IPS DF 6.9 (cell line): ENCODE measurements at regions not wholly inside any gene's neighbourhood (a gene's known extent, or its start where the extent isn't known, plus 50 kb on each side); places are given as distances from the start of the nearest gene placed in this dataset.

Source experiments
- DNase-seq: peaks from one replicate; pipeline ENCODE4 v3.0.0-alpha.2; 2013; ENCODE audit warnings: low read depth, low spot score
- H3K27ac ChIP-seq: one replicate; pipeline ENCODE4 v1.5.1; 2013; ENCODE audit warnings: low read length, control low read depth
- H3K27me3 ChIP-seq: 2 replicates; pipeline ENCODE4 v1.6.1; 2013; ENCODE audit warnings: mild to moderate bottlenecking, low read length; ENCODE audit not compliant: control insufficient read depth, insufficient read depth
- H3K36me3 ChIP-seq: 2 replicates; pipeline ENCODE4 v1.6.1; 2013; ENCODE audit warnings: low read length; ENCODE audit not compliant: control insufficient read depth, insufficient read depth
- H3K4me1 ChIP-seq: 2 replicates; pipeline ENCODE4 v1.6.1; 2013; ENCODE audit warnings: low read length; ENCODE audit not compliant: control insufficient read depth, insufficient read depth
- H3K4me3 ChIP-seq: 2 replicates; pipeline ENCODE4 v1.5.1; 2013; ENCODE audit warnings: mild to moderate bottlenecking, low read length
- H3K9me3 ChIP-seq: 2 replicates; pipeline ENCODE4 v1.6.1; 2013; ENCODE audit warnings: low read length, inconsistent platforms; ENCODE audit not compliant: control insufficient read depth, insufficient read depth
- WGBS: extraction: QIAGEN DNeasy Blood & Tissue Kit; methylation state at CpG from one replicate; pipeline ENCODE4 v1.1.7; 2013; ENCODE audit warnings: mixed read lengths, missing lambda C conversion rate; ENCODE audit not compliant: insufficient read length, insufficient coverage; 5-methylcytosine and 5-hydroxymethylcytosine counted together

DNA sequence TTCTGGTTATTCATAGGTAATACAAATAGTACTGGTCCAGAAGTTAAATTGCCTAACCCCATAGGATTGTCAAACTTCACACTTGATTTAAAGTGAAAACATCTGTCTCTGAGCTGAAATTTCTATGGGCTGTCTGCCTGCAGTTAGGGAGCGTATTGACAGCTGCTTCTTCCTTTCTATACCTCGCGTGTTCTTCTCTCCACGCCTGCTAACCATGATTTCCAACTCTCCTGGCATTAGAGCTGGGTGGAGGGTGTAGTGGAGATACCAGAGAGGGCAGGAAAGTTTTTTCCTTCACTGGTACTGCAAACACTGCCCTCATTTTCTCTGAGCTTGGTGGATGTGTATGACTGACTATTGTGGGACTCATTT, 429.0 kb upstream of the FBXO33 start:
- H3K36me3 ChIP-seq, result no peaks in the 10 kb centered on the region
- no peaks in the 10 kb centered on the region for H3K4me1 ChIP-seq
- H3K27me3 ChIP-seq, result no peaks in the 10 kb centered on the region
- H3K4me3 ChIP-seq, result no peak overlapping the region
- no peak for DNase-seq
- no peaks in the 10 kb centered on the region for H3K9me3 ChIP-seq
- no CpG with 5 or more reads among the region's 4 CpGs for WGBS
- H3K27ac ChIP-seq, result no peak overlapping the region

GRCh38 chr14:39860596-39861228, 428.5 kb upstream of the FBXO33 start:
- no peaks in the 10 kb centered on the region for H3K9me3 ChIP-seq
- DNase-seq, result no peak
- no peaks in the 10 kb centered on the region for H3K27me3 ChIP-seq
- H3K36me3 ChIP-seq, result no peaks in the 10 kb centered on the region
- H3K27ac ChIP-seq, result no peak overlapping the region
- no peaks in the 10 kb centered on the region for H3K4me1 ChIP-seq
- H3K4me3 ChIP-seq, result no peak overlapping the region
- no CpG with 5 or more reads among the region's 8 CpGs for WGBS

DNA sequence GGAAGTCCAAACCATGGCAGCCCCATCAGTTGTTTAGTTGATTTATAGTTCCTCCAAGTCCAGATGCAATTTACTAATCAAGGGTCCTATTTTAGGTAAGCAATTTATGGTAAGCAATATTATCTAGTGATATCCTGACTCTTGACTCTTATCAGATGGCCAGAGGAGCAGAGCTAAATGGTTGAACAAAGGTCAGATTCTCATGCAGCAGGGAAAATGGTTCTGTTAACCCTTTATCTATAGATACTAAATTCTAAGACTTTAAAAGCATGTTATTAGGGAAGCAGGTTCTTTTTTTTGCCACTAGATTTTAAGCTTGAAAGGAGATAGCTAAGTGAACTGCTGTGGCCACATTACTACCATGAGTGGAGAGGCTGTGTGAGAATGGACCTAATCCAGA, 427.1 kb upstream of the FBXO33 start:
- Histone ChIP-seq H3K9me3 (no peaks in the 10 kb centered on the region), H3K36me3 (no peaks in the 10 kb centered on the region), H3K4me3 (no peak overlapping the region), H3K4me1 (no peaks in the 10 kb centered on the region), H3K27ac (no peak overlapping the region), H3K27me3 (no peaks in the 10 kb centered on the region)
- no peak for DNase-seq

- Histone ChIP-seq H3K27ac (no peak overlapping the region), H3K4me1 (no peaks in the 10 kb centered on the region), H3K9me3 (no peaks in the 10 kb centered on the region), H3K27me3 (no peaks in the 10 kb centered on the region), H3K36me3 (no peaks in the 10 kb centered on the region), H3K4me3 (no peak overlapping the region)
- no CpG with 5 or more reads among the region's 7 CpGs for WGBS
- DNase-seq, result no peak
Observed at GRCh38 chr14:39857376-39858055, 425.3 kb upstream of the FBXO33 start.

DNA sequence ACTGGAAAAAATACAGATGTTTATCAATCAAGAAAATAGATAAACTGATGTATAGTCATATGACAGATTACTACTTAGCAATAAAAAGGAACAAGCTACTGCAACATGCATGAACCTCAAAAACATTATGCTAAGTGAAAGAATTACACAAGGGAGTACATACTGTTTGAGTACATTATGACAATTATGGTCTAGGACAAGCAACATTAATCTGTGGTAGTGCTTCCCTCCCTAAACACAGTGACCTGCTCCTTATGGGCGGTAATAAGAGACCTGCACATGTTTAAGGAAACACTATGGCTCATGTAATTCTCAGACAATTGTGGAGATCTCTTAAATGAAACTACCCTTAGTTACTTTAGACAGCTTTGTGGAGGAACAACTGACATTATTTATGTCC, 421.2 kb upstream of the FBXO33 start:
- Histone ChIP-seq H3K27ac (no peak overlapping the region), H3K4me3 (no peak overlapping the region), H3K4me1 (no peaks in the 10 kb centered on the region), H3K36me3 (no peaks in the 10 kb centered on the region), H3K9me3 (no peaks in the 10 kb centered on the region), H3K27me3 (no peaks in the 10 kb centered on the region)
- DNase-seq, result no peak
- WGBS, result no CpG with 5 or more reads among the region's 1 CpG

DNA sequence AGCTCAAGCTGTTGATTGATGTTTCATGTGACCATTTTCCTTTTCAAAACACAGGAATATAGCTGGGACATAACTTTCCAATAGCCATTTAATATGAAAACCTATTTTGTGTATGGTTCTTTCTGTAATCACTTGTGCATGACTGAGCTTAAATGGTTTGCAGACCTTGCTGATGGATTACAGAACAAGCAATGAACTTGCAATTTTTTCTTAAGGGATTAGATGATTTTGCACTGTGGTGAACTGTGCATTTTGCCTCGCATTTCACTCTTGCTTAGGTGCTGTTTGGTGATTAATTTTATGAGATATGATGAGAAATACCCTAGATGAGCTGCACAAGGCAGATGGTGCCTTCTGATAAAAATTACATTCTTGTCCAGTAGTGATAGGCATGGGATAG, 419.0 kb upstream of the FBXO33 start:
- WGBS, result no CpG with 5 or more reads among the region's 1 CpG
- Histone ChIP-seq H3K4me3 (no peak overlapping the region), H3K27me3 (no peaks in the 10 kb centered on the region), H3K9me3 (no peaks in the 10 kb centered on the region), H3K36me3 (no peaks in the 10 kb centered on the region), H3K4me1 (no peaks in the 10 kb centered on the region), H3K27ac (no peak overlapping the region)
- DNase-seq, result no peak

- WGBS, result no CpG with 5 or more reads among the region's 5 CpGs
- DNase-seq, result no peak
- H3K9me3 ChIP-seq, result no peaks in the 10 kb centered on the region
Observed at GRCh38 chr14:39847852-39848251, 415.6 kb upstream of the FBXO33 start.

DNA sequence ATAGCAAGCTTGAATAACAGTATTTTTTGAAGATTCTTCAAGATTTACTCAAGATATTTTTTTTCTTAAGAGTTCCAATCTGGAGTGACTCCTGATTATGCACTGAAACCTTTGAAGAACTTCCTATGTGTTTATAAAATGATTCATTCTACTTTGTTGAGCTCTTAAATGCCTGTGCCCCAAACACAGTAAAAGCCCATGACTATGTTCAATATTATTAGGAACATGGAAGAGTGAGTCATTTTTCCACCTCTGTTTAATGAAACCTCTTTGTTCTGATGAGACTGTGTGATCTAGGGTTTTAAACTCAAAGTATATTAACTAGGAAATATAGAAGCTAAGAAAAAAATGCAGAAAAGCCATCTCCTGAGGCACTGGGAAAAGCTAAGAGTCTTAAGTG, 415.0 kb upstream of the FBXO33 start:
- no peak overlapping the region for H3K4me3 ChIP-seq
- no peaks in the 10 kb centered on the region for H3K4me1 ChIP-seq
- no peaks in the 10 kb centered on the region for H3K36me3 ChIP-seq
- 0 out of 2 replicates have a peak, but pooled peaks cover 1% of the 10 kb centered on the region for H3K27me3 ChIP-seq
- DNase-seq, result no peak
- H3K9me3 ChIP-seq, result no peaks in the 10 kb centered on the region
- no peak overlapping the region for H3K27ac ChIP-seq

More at GRCh38 chr14:39847852-39848251, 415.6 kb upstream of the FBXO33 start:
- H3K27me3 ChIP-seq, result 0 out of 2 replicates have a peak, but pooled peaks cover 1% of the 10 kb centered on the region
- H3K36me3 ChIP-seq, result no peaks in the 10 kb centered on the region
- no peaks in the 10 kb centered on the region for H3K4me1 ChIP-seq
- H3K27ac ChIP-seq, result no peak overlapping the region
- H3K4me3 ChIP-seq, result no peak overlapping the region

GRCh38 chr14:39843881-39844280, 411.6 kb upstream of the FBXO33 start:
- Histone ChIP-seq H3K4me1 (no peaks in the 10 kb centered on the region), H3K36me3 (no peaks in the 10 kb centered on the region), H3K9me3 (no peaks in the 10 kb centered on the region), H3K4me3 (no peak overlapping the region), H3K27ac (no peak overlapping the region), H3K27me3 (0 out of 2 replicates have a peak, but pooled peaks cover 1% of the 10 kb centered on the region)
- WGBS, result no CpG with 5 or more reads among the region's 5 CpGs
- DNase-seq, result no peak

- Histone ChIP-seq H3K9me3 (no peaks in the 10 kb centered on the region), H3K27me3 (0 out of 2 replicates have a peak, but pooled peaks cover 1% of the 10 kb centered on the region), H3K4me1 (no peaks in the 10 kb centered on the region), H3K4me3 (no peak overlapping the region), H3K27ac (no peak overlapping the region), H3K36me3 (no peaks in the 10 kb centered on the region)
- no peak for DNase-seq
Observed at GRCh38 chr14:39841088-39841487, 408.9 kb upstream of the FBXO33 start.
